ENCODE measurements at regions not wholly inside any gene's neighbourhood (a gene's known extent, or its start where the extent isn't known, plus 50 kb on each side); places are given as distances from the start of the nearest gene placed in this dataset.

GRCh38 chr17:69672924-69673323, 258.4 kb downstream of the MAP2K6 start:
- TF ChIP-seq CTCF (IDR thresholded peaks at IDR 0.05) (no peak), POLR2A (IDR thresholded peaks at IDR 0.05) (no peak)

Measured in testis (tissue), 2 donors.